Glutamatergic neuron (in vitro differentiated cells): ENCODE measurements at regions not wholly inside any gene's neighbourhood (a gene's known extent, or its start where the extent isn't known, plus 50 kb on each side); places are given as distances from the start of the nearest gene placed in this dataset.

Experiments used
- DNase-seq: peaks from one replicate; pipeline ENCODE4 v3.0.0; 2022
- H3K27ac Mint-ChIP-seq: one replicate; pipeline ENCODE4 v1.8.0; 2020; ENCODE audit warnings: mild to moderate bottlenecking, mixed read lengths, inconsistent platforms; ENCODE audit not compliant: unreplicated experiment
- H3K27me3 Mint-ChIP-seq: one replicate; pipeline ENCODE4 v1.8.0; 2020; ENCODE audit warnings: mild to moderate bottlenecking, moderate library complexity, mixed read lengths, inconsistent platforms; ENCODE audit not compliant: unreplicated experiment
- H3K36me3 Mint-ChIP-seq: one replicate; pipeline ENCODE4 v1.8.0; 2020; ENCODE audit warnings: mild to moderate bottlenecking, mixed read lengths, inconsistent platforms; ENCODE audit not compliant: unreplicated experiment
- H3K4me1 Mint-ChIP-seq: one replicate; pipeline ENCODE4 v1.8.0; 2020; ENCODE audit warnings: mild to moderate bottlenecking, low read depth, mixed read lengths, inconsistent platforms; ENCODE audit not compliant: unreplicated experiment
- H3K4me3 Mint-ChIP-seq: one replicate; pipeline ENCODE4 v1.8.0; 2020; ENCODE audit warnings: mild to moderate bottlenecking, mixed read lengths, inconsistent platforms; ENCODE audit not compliant: unreplicated experiment
- H3K9me3 Mint-ChIP-seq: one replicate; pipeline ENCODE4 v1.8.0; 2020; ENCODE audit warnings: mild to moderate bottlenecking, moderate library complexity, mixed read lengths, inconsistent platforms; ENCODE audit not compliant: unreplicated experiment
- CTCF ChIP-seq: fragments of 200-600 bp; sonication (generic); IDR thresholded peaks from one replicate; pipeline ENCODE4 v1.5.0; 2021; ENCODE audit not compliant: partially characterized antibody, unreplicated experiment

GRCh38 chr10:81068460-81068859, 530.8 kb downstream of the SH2D4B start:
- no peaks in the 10 kb centered on the region for H3K9me3 Mint-ChIP-seq
- H3K27me3 Mint-ChIP-seq = no peaks in the 10 kb centered on the region
- H3K36me3 Mint-ChIP-seq = no peaks in the 10 kb centered on the region

GRCh38 chr10:81071087-81071796, 533.5 kb downstream of the SH2D4B start:
- H3K27ac Mint-ChIP-seq = no peak overlapping the region
- TF ChIP-seq CTCF = no peak
- DNase-seq = no peak
- H3K9me3 Mint-ChIP-seq = no peaks in the 10 kb centered on the region
- H3K4me3 Mint-ChIP-seq = no peak overlapping the region
- H3K4me1 Mint-ChIP-seq = peaks cover 6% of the 10 kb centered on the region
- no peaks in the 10 kb centered on the region for H3K36me3 Mint-ChIP-seq
- H3K27me3 Mint-ChIP-seq = no peaks in the 10 kb centered on the region

More at GRCh38 chr10:81068460-81068859, 530.8 kb downstream of the SH2D4B start:
- Mint-ChIP-seq H3K27ac (no peak overlapping the region), H3K4me3 (no peak overlapping the region), H3K4me1 (peaks cover 6% of the 10 kb centered on the region)
- DNase-seq = no peak
- TF ChIP-seq CTCF = no peak

- H3K36me3 Mint-ChIP-seq = no peaks in the 10 kb centered on the region
- TF ChIP-seq CTCF = no peak
- H3K4me1 Mint-ChIP-seq = peaks cover 5% of the 10 kb centered on the region
- DNase-seq = no peak
- H3K4me3 Mint-ChIP-seq = no peak overlapping the region
- H3K9me3 Mint-ChIP-seq = no peaks in the 10 kb centered on the region
- no peaks in the 10 kb centered on the region for H3K27me3 Mint-ChIP-seq
- no peak overlapping the region for H3K27ac Mint-ChIP-seq
These were observed 535.5 kb downstream of the SH2D4B start for GRCh38 chr10:81073155-81073554.

DNA sequence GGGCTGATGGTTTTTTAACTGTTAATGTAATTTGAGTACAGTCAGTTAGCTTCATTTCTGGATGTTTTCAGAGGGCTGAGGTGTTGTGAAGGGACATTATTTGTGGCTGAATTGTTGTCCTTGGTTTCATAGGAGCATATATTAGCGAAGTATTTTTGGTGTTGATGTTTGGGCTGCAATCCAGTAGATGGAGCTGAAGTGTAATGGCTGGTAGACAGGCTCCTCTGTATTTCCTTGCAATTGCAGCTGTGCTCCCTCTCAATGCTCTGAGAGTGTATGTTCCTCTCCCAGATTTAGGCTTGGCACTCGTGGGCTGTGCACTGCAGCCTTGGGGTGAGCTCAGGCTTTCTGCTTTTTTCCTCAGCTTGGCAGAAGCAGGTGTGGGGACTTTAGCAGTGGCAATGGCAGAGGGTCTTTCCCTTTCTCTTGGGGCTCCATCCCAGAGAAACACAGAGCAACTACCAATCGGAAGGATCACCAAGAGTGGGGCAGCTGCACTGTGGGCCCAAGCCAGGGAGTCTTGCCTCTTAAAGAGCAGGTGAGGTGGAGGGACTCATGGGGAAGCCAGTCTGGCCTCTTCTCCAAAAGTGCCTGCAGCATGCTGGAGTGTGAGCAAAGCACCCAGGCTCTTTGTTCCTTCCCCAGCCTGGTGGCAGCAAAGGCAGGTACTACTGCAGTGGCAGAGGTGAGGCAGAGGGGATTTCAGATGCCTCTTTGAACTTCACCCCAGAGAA, 544.4 kb downstream of the SH2D4B start:
- no peaks in the 10 kb centered on the region for H3K36me3 Mint-ChIP-seq
- H3K27ac Mint-ChIP-seq = no peak overlapping the region
- DNase-seq = no peak
- no peak overlapping the region for H3K4me3 Mint-ChIP-seq
- no peaks in the 10 kb centered on the region for H3K4me1 Mint-ChIP-seq
- peaks cover 6% of the 10 kb centered on the region for H3K9me3 Mint-ChIP-seq
- no peak for TF ChIP-seq CTCF
- H3K27me3 Mint-ChIP-seq = peaks cover under 1% of the 10 kb centered on the region
